ENCODE measurements at regions not wholly inside any gene's neighbourhood (a gene's known extent, or its start where the extent isn't known, plus 50 kb on each side); places are given as distances from the start of the nearest gene placed in this dataset.

DNA sequence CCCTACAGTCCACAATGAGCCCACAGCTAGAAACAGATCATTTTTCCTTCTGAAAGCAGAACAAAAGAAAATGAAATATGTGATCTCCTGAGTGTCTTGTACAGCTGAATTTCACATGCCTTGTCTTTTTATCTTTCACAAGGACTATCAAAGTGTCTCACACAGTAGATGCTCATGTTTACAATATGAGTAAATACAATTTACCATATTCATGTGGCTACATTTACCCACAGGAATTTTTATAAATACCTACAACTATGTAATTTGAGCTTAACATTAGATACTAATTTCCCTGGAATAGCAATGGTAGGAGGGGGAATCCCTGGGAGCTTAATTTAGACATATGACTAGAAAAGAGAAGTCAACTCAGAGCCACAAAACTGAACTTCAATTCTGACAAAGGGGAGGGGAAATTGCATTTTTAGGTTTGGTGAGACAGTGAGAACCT, 186.2 kb downstream of the MACC1 start:
- TF ChIP-seq, protein P1, sequence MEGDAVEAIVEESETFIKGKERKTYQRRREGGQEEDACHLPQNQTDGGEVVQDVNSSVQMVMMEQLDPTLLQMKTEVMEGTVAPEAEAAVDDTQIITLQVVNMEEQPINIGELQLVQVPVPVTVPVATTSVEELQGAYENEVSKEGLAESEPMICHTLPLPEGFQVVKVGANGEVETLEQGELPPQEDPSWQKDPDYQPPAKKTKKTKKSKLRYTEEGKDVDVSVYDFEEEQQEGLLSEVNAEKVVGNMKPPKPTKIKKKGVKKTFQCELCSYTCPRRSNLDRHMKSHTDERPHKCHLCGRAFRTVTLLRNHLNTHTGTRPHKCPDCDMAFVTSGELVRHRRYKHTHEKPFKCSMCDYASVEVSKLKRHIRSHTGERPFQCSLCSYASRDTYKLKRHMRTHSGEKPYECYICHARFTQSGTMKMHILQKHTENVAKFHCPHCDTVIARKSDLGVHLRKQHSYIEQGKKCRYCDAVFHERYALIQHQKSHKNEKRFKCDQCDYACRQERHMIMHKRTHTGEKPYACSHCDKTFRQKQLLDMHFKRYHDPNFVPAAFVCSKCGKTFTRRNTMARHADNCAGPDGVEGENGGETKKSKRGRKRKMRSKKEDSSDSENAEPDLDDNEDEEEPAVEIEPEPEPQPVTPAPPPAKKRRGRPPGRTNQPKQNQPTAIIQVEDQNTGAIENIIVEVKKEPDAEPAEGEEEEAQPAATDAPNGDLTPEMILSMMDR (IDR thresholded peaks at IDR 0.05): no peak
- DNase-seq: no peak
- H3K4me3 Mint-ChIP-seq: no peak overlapping the region
- H3K36me3 Mint-ChIP-seq (ENCODE audit: low read depth): no peaks in the 10 kb centered on the region
- H3K27ac Mint-ChIP-seq: no peak overlapping the region
- H3K9me3 Mint-ChIP-seq: no peaks in the 10 kb centered on the region
- no peaks in the 10 kb centered on the region for H3K4me1 Mint-ChIP-seq
- no peaks in the 10 kb centered on the region for H3K27me3 Mint-ChIP-seq (ENCODE audit: low read depth, poor library complexity)

DNA sequence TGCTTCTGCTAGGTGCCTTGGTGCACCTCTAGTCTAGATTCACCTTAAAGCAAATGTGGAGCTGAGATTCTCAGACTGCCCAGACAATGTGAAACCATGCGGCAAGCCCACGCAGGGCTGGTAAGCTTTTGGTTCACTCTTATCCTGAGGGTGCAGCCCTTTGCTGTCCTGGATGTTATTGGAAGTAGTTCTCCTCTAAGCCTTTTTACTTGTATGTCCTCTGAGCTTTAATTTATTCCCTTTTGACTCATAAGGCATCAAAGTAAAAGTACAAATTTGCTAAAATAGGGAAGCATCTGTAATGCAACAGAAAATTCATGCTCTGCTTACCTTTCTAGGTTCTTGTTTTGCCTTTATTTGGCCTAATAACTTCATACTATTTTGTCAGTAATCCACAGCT, 186.8 kb downstream of the MACC1 start:
- no peaks in the 10 kb centered on the region for H3K9me3 Mint-ChIP-seq
- H3K36me3 Mint-ChIP-seq (ENCODE audit: low read depth): no peaks in the 10 kb centered on the region
- no peak overlapping the region for H3K27ac Mint-ChIP-seq
- no peak overlapping the region for H3K4me3 Mint-ChIP-seq
- H3K27me3 Mint-ChIP-seq (ENCODE audit: low read depth, poor library complexity): no peaks in the 10 kb centered on the region
- DNase-seq: no peak
- H3K4me1 Mint-ChIP-seq: no peaks in the 10 kb centered on the region
- TF ChIP-seq, protein P1 (IDR thresholded peaks at IDR 0.05): no peak

DNA sequence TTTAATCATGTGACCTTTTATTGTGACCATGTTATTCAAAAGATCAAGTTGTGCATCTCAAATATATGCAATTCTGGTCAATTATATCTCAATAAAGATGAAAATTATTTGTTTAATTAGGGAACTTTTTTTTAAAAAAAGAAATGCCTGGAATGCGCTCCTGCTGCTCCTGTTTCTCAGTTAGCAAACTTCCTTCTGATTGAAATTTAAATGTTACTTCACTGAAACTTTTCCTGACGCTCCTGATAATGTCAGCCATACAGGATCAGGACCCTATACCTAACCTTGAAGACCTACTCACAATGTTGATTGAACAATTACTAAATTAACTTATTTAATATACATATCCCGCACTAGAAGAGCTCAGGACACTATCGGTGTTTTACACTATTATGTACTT, 190.4 kb downstream of the MACC1 start:
- TF ChIP-seq, protein P1 (IDR thresholded peaks at IDR 0.05): no peak
- Mint-ChIP-seq H3K4me3 (no peak overlapping the region), H3K4me1 (no peaks in the 10 kb centered on the region), H3K27ac (no peak overlapping the region), H3K36me3 (ENCODE audit: low read depth) (no peaks in the 10 kb centered on the region), H3K27me3 (ENCODE audit: low read depth, poor library complexity) (no peaks in the 10 kb centered on the region), H3K9me3 (no peaks in the 10 kb centered on the region)
- DNase-seq: no peak

DNA sequence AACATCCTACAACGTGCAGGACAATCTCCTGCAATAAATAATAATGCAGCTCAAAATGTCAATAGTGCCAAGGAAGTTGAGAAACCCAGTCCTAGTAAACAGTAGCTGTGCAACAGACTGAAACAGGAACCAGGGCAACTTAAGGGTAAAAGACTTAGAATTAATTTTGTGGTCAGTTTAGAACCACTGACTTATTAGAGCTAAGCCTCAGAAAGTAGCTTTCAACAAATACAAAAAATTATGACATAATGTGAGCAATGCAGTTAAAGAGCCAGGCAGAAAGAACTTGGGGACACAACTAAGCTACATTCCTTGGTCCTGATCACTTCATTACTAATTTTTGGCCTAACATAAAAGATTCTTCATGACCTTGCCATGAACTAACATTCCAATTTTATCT, 195.4 kb downstream of the MACC1 start:
- Mint-ChIP-seq H3K4me3 (no peak overlapping the region), H3K36me3 (ENCODE audit: low read depth) (no peaks in the 10 kb centered on the region), H3K27ac (no peak overlapping the region), H3K9me3 (no peaks in the 10 kb centered on the region), H3K4me1 (no peaks in the 10 kb centered on the region), H3K27me3 (ENCODE audit: low read depth, poor library complexity) (no peaks in the 10 kb centered on the region)
- TF ChIP-seq, protein P1 (IDR thresholded peaks at IDR 0.05): no peak
- no peak for DNase-seq

DNA sequence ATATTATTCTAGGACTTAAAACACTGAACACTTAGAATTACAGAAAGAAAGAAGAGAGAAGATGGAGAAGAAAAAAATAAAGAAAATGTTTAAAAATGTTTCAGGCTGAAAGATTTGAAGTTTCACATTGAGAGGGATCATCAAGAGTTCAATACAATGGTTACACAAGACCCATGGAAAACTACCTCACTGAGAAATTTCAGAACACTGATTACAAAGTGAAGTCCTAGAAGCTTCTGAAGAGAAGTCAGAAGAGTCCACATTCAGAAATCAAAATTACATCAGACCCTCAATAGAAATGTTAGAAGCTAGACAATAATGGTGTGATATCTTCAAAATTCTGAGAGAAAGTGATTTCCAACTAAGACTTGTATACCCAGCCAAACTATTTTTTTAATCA, 196.1 kb downstream of the MACC1 start:
- H3K9me3 Mint-ChIP-seq: no peaks in the 10 kb centered on the region
- no peaks in the 10 kb centered on the region for H3K27me3 Mint-ChIP-seq (ENCODE audit: low read depth, poor library complexity)
- no peaks in the 10 kb centered on the region for H3K4me1 Mint-ChIP-seq
- H3K27ac Mint-ChIP-seq: no peak overlapping the region
- no peak for DNase-seq
- no peaks in the 10 kb centered on the region for H3K36me3 Mint-ChIP-seq (ENCODE audit: low read depth)
- no peak overlapping the region for H3K4me3 Mint-ChIP-seq
- TF ChIP-seq, protein P1 (IDR thresholded peaks at IDR 0.05): no peak

DNA sequence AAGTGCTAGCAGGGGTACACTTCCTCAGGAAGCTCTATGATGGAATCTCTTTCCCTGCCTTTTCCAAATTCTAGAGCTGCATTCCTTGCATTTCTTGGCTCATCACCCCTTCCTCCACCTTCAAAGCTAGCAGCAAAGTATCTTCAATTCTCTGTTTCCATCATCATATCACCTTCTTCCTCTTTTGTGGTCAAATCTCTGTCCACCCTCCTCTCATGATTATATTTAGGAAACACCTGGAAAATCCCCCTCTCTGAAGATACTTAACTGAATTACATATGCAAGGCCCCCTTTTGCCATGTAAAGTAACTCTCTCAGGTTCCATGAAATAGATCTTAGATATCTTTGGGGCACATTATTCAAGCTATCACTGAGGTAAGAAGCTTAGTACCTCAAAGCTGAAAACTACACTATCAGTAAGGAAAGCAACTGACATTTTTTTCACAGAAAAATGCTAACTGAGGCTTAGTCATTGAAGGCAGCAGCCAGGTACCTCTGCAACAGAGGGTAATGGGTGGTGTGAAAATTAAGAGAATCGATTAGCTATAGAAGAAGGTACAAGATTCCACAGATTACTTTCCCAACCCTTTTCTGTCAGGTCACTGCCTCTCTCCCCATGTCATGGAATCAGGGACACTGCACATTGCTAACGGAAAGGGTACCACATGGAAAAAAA, 197.3 kb downstream of the MACC1 start:
- Mint-ChIP-seq H3K4me3 (no peak overlapping the region), H3K27me3 (ENCODE audit: low read depth, poor library complexity) (no peaks in the 10 kb centered on the region), H3K4me1 (no peaks in the 10 kb centered on the region), H3K9me3 (no peaks in the 10 kb centered on the region), H3K36me3 (ENCODE audit: low read depth) (no peaks in the 10 kb centered on the region), H3K27ac (no peak overlapping the region)
- TF ChIP-seq, protein P1 (IDR thresholded peaks at IDR 0.05): no peak
- no peak for DNase-seq
